CD4-positive, alpha-beta T cell (primary cell): ENCODE measurements at regions not wholly inside any gene's neighbourhood (a gene's known extent, or its start where the extent isn't known, plus 50 kb on each side); places are given as distances from the start of the nearest gene placed in this dataset.

Source experiments
- ATAC-seq: fragments of 200-7000 bp; cut with Tn5 transposase; one replicate; pipeline ENCODE4 v1.10.0; 2022; ENCODE audit warnings: mild to moderate bottlenecking; ENCODE audit not compliant: poor library complexity
- CTCF ChIA-PET: fragments of 350-600 bp; sonication (Branson Sonifier 250); formaldehyde crosslinking; loops from one replicate; lab custom pipeline; 2021; ENCODE audit warnings: antibody characterized with exemption, inconsistent platforms; lab: Charles Lee
- POLR2A ChIA-PET: fragments of 350-600 bp; sonication (Branson Sonifier 250); formaldehyde crosslinking; loops from one replicate; lab custom pipeline; 2021; ENCODE audit warnings: antibody characterized with exemption, inconsistent platforms; lab: Charles Lee
- DNase-seq, 14 experiments: peaks; one replicate each; pipeline ENCODE4 v3.0.0-alpha.2; 2013 to 2020; ENCODE audit warnings: mixed read lengths in 2 of 14
- H3K27ac ChIP-seq, 2 donors: one replicate each; pipeline versions ENCODE4 v1.5.1 to v1.7.0; 2013; ENCODE audit warnings: low read length in 2 of 2, low read depth in 1 of 2, mild to moderate bottlenecking in 1 of 2
- H3K27me3 ChIP-seq, 2 experiments: 1 replicate in 1 of 2; 2 replicates in 1 of 2; pipeline versions ENCODE4 v1.6.1 to v1.7.0; 2013; ENCODE audit warnings: low read length in 2 of 2, control low read depth in 1 of 2, mild to moderate bottlenecking in 1 of 2, moderate library complexity in 1 of 2; ENCODE audit not compliant: insufficient read depth in 2 of 2, control insufficient read depth in 1 of 2
- H3K36me3 ChIP-seq: one replicate; pipeline ENCODE4 v1.6.1; 2013; ENCODE audit warnings: low read length, control low read depth; ENCODE audit not compliant: insufficient read depth
- H3K4me1 ChIP-seq: one replicate; pipeline ENCODE4 v1.6.1; 2013; ENCODE audit warnings: low read length, control low read depth; ENCODE audit not compliant: insufficient read depth
- H3K4me3 ChIP-seq: one replicate; pipeline ENCODE4 v1.5.1; 2013; ENCODE audit warnings: mild to moderate bottlenecking, low read length, moderate library complexity
- H3K9me3 ChIP-seq, 2 experiments: 1 replicate in 1 of 2; 2 replicates in 1 of 2; pipeline versions ENCODE4 v1.6.1 to v1.7.0; 2013; ENCODE audit warnings: low read length in 2 of 2, mild to moderate bottlenecking in 2 of 2, control low read depth in 1 of 2, moderate library complexity in 1 of 2; ENCODE audit not compliant: control insufficient read depth in 1 of 2, insufficient read depth in 1 of 2
- H3K27ac Mint-ChIP-seq: one replicate; pipeline ENCODE4 v1.8.0; 2020; ENCODE audit warnings: mixed read lengths
- H3K27me3 Mint-ChIP-seq: one replicate; pipeline ENCODE4 v1.8.0; 2021; ENCODE audit warnings: mixed read lengths
- H3K36me3 Mint-ChIP-seq: one replicate; pipeline ENCODE4 v1.8.0; 2021; ENCODE audit warnings: low read depth, mixed read lengths
- H3K4me1 Mint-ChIP-seq: one replicate; pipeline ENCODE4 v1.8.0; 2021; ENCODE audit warnings: low read depth, mixed read lengths
- H3K4me3 Mint-ChIP-seq: one replicate; pipeline ENCODE4 v1.8.0; 2020; ENCODE audit warnings: mild to moderate bottlenecking, mixed read lengths
- H3K9me3 Mint-ChIP-seq: one replicate; pipeline ENCODE4 v1.8.0; 2020; ENCODE audit warnings: mixed read lengths
- CTCF ChIP-seq: fragments of 200-600 bp; IDR thresholded peaks from one replicate; pipeline ENCODE4 v1.8.0; 2022; ENCODE audit warnings: antibody characterized with exemption, mild to moderate bottlenecking
- intact Hi-C, 2 experiments: fragments of 100-400 bp; cut with DNase I in 1 of 2; cut with micrococcal nuclease in 1 of 2; formaldehyde crosslinking; loops; one replicate each; pipeline versions ENCODE4 v1.15.1 to v1.9.0; 2023 to 2025; cut with DNase I, micrococcal nuclease

GRCh38 chr12:125775507-125775906, 710.3 kb downstream of the AACS start:
- DNase-seq (no peak), ATAC-seq (no peak)
- TF ChIP-seq CTCF: no peak
- Histone ChIP-seq H3K27ac (no peak overlapping the region), H3K4me3 (no peak overlapping the region), H3K36me3 (no peaks in the 10 kb centered on the region), H3K27me3 (no peaks in the 10 kb centered on the region), H3K4me1 (no peaks in the 10 kb centered on the region), H3K9me3 (peaks cover 0 to 7% of the 10 kb centered on the region in 2 experiments)
- Mint-ChIP-seq H3K4me1 (no peaks in the 10 kb centered on the region), H3K27me3 (peaks cover 4% of the 10 kb centered on the region), H3K4me3 (no peak overlapping the region), H3K9me3 (peaks cover 5% of the 10 kb centered on the region), H3K27ac (no peak overlapping the region), H3K36me3 (no peaks in the 10 kb centered on the region)
- ChIA-PET CTCF (no interaction called here), POLR2A (no interaction called here)
- intact Hi-C loops: no loop called here

- H3K27ac Mint-ChIP-seq: no peak overlapping the region
- no peak overlapping the region for H3K4me3 Mint-ChIP-seq
- Histone ChIP-seq H3K4me3 (no peak overlapping the region), H3K4me1 (no peaks in the 10 kb centered on the region), H3K36me3 (no peaks in the 10 kb centered on the region), H3K9me3 (peaks cover 0 to 7% of the 10 kb centered on the region in 2 experiments), H3K27ac (no peak overlapping the region), H3K27me3 (no peaks in the 10 kb centered on the region)
- no peaks in the 10 kb centered on the region for H3K4me1 Mint-ChIP-seq
- ChIA-PET CTCF (no interaction called here), POLR2A (no interaction called here)
- no peaks in the 10 kb centered on the region for H3K36me3 Mint-ChIP-seq
- no peak for ATAC-seq
- no peak for TF ChIP-seq CTCF
- peaks cover 4% of the 10 kb centered on the region for H3K27me3 Mint-ChIP-seq
- peaks cover 5% of the 10 kb centered on the region for H3K9me3 Mint-ChIP-seq
- intact Hi-C loops: no loop called here
- no peak for DNase-seq
Measured at GRCh38 chr12:125776212-125776611, 711.0 kb downstream of the AACS start.

GRCh38 chr12:125786143-125786542, 720.9 kb downstream of the AACS start:
- H3K4me1 ChIP-seq: no peaks in the 10 kb centered on the region
- H3K4me3 Mint-ChIP-seq: no peak overlapping the region
- peaks cover 4% of the 10 kb centered on the region for H3K9me3 Mint-ChIP-seq
- intact Hi-C loops: no loop called here
- no peaks in the 10 kb centered on the region for H3K27me3 ChIP-seq
- ATAC-seq: no peak
- H3K27me3 Mint-ChIP-seq: no peaks in the 10 kb centered on the region
- H3K4me1 Mint-ChIP-seq: no peaks in the 10 kb centered on the region
- no peaks in the 10 kb centered on the region for H3K36me3 Mint-ChIP-seq
- ChIA-PET POLR2A (no interaction called here), CTCF (no interaction called here)
- H3K9me3 ChIP-seq: peaks cover 0 to 4% of the 10 kb centered on the region in 2 experiments
- H3K36me3 ChIP-seq: no peaks in the 10 kb centered on the region
- no peak for DNase-seq
- no peak overlapping the region for H3K27ac ChIP-seq
- no peak overlapping the region for H3K4me3 ChIP-seq
- no peak overlapping the region for H3K27ac Mint-ChIP-seq
- TF ChIP-seq CTCF: no peak
